Memory B cell (primary cell): ENCODE measurements at regions not wholly inside any gene's neighbourhood (a gene's known extent, or its start where the extent isn't known, plus 50 kb on each side); places are given as distances from the start of the nearest gene placed in this dataset.
"Not testable (repeated sequence)": the region's sequence is repeated elsewhere in the genome, so short reads cannot be mapped to it uniquely, and the experiment has no call there.

Experiments
- ATAC-seq: fragments of 150-1000 bp; cut with Tn5 transposase; 2 replicates; pipeline ENCODE4 v1.10.0; 2021; ENCODE audit warnings: low read depth, mild to moderate bottlenecking, moderate library complexity
- DNase-seq, 2 donors: peaks; one replicate each; pipeline ENCODE4 v3.0.0; 2022; ENCODE audit warnings: low spot score in 2 of 2
- H3K27ac Mint-ChIP-seq: one replicate; pipeline ENCODE4 v1.8.0; 2022; ENCODE audit warnings: mild to moderate bottlenecking, moderate library complexity, mixed read lengths
- H3K27me3 Mint-ChIP-seq: one replicate; pipeline ENCODE4 v1.8.0; 2022; ENCODE audit warnings: mixed read lengths
- H3K36me3 Mint-ChIP-seq: one replicate; pipeline ENCODE4 v1.8.0; 2022; ENCODE audit warnings: mild to moderate bottlenecking, mixed read lengths
- H3K4me1 Mint-ChIP-seq: one replicate; pipeline ENCODE4 v1.8.0; 2022; ENCODE audit warnings: mixed read lengths
- H3K4me3 Mint-ChIP-seq: one replicate; pipeline ENCODE4 v1.8.0; 2022; ENCODE audit warnings: mild to moderate bottlenecking, moderate library complexity, mixed read lengths
- H3K9me3 Mint-ChIP-seq: one replicate; pipeline ENCODE4 v1.8.0; 2022; ENCODE audit warnings: mixed read lengths

DNA sequence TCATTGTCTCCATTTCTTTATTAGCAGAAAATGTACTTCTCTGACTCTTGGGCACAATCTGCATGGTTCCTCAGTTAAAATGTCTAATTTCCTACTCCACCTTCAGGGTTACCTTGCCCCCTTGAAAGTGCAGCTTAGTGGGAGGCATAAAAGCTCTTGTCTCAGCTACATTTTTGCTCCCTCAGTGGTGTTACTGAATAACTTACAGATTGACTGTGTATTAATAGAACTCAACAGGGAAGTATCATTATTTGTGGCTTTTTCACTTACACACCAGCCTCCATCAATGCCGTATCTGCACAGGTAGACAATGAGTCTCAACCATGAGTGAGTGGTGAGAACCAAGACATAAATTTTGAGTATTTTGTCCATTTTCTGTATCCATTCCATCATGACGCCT, 456.2 kb upstream of the MIR17HG start:
- Mint-ChIP-seq H3K27ac (no peak overlapping the region), H3K36me3 (no peaks in the 10 kb centered on the region), H3K27me3 (no peaks in the 10 kb centered on the region), H3K9me3 (peaks cover 2% of the 10 kb centered on the region), H3K4me1 (no peaks in the 10 kb centered on the region), H3K4me3 (no peak overlapping the region)
- ATAC-seq (no peak), DNase-seq (no peak)

DNA sequence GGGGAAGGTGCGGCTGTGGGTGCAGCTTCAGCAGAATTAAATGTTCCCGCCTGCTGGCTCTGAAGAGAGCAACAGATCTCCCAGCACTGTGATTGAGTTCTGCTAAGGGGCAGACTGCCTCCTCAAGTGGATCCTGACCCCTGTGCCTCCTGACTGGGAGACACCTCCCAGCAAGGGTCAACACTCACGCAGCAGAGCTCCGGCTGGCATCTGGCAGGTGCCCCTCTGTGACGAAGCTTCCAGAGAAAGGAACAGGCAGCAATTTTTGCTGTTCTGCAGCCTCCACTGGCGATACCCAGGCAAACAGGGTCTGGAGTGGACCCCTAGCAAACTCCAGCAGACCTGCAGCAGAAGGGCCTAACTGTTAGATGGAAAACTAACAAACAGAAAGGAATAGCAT, 454.3 kb upstream of the MIR17HG start:
- ATAC-seq, H3K4me1 Mint-ChIP-seq, DNase-seq, H3K9me3 Mint-ChIP-seq, H3K4me3 Mint-ChIP-seq, H3K27me3 Mint-ChIP-seq, H3K36me3 Mint-ChIP-seq, H3K27ac Mint-ChIP-seq: not testable (repeated sequence)

DNA sequence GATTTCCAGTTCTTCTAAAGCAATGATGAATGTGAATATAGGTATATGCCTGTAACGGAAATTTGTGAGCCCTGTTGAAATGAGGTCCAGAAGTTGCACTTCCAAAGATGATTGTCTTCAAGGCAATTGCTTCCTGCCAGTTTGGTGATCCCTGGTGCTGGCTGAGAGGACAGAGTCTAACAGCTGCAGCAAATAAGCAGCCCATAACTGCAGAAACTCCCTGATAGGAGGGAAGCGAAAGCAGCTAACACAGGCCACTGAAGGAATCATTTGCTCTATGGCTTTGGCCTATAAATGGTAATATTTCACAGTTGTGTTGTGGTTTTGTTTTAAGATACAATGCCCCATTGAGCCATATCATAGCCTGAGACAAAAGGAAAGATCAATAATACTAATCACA, 451.5 kb upstream of the MIR17HG start:
- DNase-seq, result no peak
- Mint-ChIP-seq H3K4me3 (no peak overlapping the region), H3K36me3 (no peaks in the 10 kb centered on the region), H3K27me3 (no peaks in the 10 kb centered on the region), H3K9me3 (peaks cover 2% of the 10 kb centered on the region), H3K27ac (no peak overlapping the region), H3K4me1 (no peaks in the 10 kb centered on the region)
- ATAC-seq, result no peak

DNA sequence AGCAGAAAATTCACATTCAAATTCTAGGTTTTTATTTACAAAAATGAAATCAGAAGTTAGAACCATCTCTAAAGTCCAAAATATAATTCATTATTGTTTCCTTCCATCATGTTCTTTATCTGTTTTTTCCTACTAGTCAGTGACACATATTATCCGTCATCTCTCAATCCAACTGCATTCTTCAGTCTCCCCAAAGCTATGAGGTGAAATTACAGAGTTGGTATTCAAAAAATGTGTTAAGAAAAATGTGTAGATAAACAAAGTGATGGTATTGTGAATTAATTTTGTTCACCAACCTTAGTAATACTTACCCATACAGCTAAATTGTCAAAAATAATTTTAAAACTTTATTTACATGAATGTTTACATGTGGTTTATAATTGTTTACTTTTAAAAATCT, 448.7 kb upstream of the MIR17HG start:
- Mint-ChIP-seq H3K4me1 (no peaks in the 10 kb centered on the region), H3K27me3 (no peaks in the 10 kb centered on the region), H3K36me3 (no peaks in the 10 kb centered on the region), H3K27ac (no peak overlapping the region), H3K9me3 (peaks cover 6% of the 10 kb centered on the region), H3K4me3 (no peak overlapping the region)
- DNase-seq (no peak), ATAC-seq (no peak)

DNA sequence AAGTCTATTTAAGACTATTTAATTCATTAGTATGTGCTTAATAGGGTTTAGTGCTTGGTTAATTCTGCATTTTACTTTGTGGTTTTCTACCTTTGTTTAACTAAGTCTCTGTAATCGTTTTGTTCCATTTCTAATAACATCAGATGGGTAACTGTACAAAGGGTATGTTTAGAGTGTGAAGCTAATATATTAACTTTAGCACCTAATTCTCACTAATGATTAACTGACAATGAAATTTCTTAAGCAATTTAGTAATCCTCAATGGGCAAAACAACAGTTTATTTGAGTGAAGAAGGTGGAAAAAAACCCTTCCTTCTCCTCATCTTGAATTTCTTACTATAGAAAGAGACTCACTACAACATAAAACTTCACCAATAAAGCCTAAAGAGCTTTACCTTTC, 448.1 kb upstream of the MIR17HG start:
- H3K36me3 Mint-ChIP-seq, result no peaks in the 10 kb centered on the region
- H3K9me3 Mint-ChIP-seq, result peaks cover 7% of the 10 kb centered on the region
- DNase-seq (no peak), ATAC-seq (no peak)
- no peaks in the 10 kb centered on the region for H3K27me3 Mint-ChIP-seq
- H3K27ac Mint-ChIP-seq, result no peak overlapping the region
- no peaks in the 10 kb centered on the region for H3K4me1 Mint-ChIP-seq
- no peak overlapping the region for H3K4me3 Mint-ChIP-seq

DNA sequence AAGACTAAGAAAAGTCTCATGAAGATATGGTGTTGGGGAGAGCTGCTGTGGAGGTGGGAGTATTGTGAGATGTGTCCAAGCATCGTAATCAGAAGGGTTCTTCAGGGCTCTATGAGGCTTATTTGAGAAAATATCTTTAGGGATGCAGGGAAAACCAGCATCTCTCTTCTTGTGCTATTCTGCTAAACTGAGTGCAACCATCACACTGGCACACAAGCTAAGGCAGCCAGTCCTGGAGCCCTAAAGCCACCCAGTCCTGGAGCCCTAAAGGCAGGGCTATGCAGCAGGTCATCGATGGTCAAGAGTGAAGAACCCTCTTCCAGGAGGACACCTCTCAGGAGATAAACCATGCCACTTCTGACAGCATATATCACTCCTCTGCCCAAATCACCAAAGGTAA, 445.2 kb upstream of the MIR17HG start:
- DNase-seq, result no peak
- no peaks in the 10 kb centered on the region for H3K36me3 Mint-ChIP-seq
- H3K27ac Mint-ChIP-seq, result no peak overlapping the region
- H3K9me3 Mint-ChIP-seq, result peaks cover 16% of the 10 kb centered on the region
- ATAC-seq, result no peak
- no peak overlapping the region for H3K4me3 Mint-ChIP-seq
- no peaks in the 10 kb centered on the region for H3K27me3 Mint-ChIP-seq
- H3K4me1 Mint-ChIP-seq, result no peaks in the 10 kb centered on the region

DNA sequence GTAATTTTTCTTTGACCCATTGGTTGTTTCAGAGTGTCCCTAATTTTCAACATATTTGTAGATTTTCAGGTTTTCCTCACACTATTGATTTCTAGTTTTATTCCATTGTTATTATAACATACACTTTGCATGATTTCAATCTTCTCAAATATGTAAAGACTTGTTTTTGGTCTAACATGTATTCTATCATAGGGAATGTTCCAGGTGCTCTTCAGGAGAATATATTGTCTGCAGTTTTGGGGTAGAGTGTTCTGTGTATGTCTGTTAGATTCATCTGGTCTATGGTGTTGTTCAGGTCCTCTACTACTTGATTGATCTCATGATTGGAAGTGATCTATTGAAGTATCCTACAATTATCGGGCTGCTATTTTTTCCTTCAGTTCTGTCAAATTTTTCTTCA, 440.9 kb upstream of the MIR17HG start:
- Mint-ChIP-seq H3K4me3 (no peak overlapping the region), H3K27ac (no peak overlapping the region), H3K36me3 (no peaks in the 10 kb centered on the region), H3K27me3 (no peaks in the 10 kb centered on the region), H3K4me1 (no peaks in the 10 kb centered on the region), H3K9me3 (peaks cover 14% of the 10 kb centered on the region)
- ATAC-seq (no peak), DNase-seq (no peak)

DNA sequence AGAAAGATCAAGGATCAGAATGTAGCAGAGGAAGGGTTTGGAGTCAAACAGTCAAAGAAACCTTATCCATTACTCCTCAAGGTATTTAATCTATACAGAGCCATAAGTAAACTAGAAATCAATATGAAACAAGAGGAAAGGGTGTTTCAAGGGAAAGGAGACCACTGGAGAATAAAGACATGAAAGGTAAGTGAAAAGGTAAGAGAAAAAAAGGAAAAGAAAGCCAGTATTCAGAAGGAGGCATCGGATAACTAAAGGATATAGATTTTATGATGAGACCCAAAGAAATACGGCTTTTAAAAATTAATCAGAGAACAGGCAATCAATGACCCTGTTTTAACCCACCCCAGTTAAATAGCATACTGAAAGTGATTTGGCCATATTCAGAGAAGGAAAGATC, 438.7 kb upstream of the MIR17HG start:
- H3K36me3 Mint-ChIP-seq, result no peaks in the 10 kb centered on the region
- no peaks in the 10 kb centered on the region for H3K4me1 Mint-ChIP-seq
- no peak overlapping the region for H3K27ac Mint-ChIP-seq
- ATAC-seq (no peak), DNase-seq (no peak)
- no peaks in the 10 kb centered on the region for H3K27me3 Mint-ChIP-seq
- H3K4me3 Mint-ChIP-seq, result no peak overlapping the region
- H3K9me3 Mint-ChIP-seq, result peaks cover 12% of the 10 kb centered on the region

DNA sequence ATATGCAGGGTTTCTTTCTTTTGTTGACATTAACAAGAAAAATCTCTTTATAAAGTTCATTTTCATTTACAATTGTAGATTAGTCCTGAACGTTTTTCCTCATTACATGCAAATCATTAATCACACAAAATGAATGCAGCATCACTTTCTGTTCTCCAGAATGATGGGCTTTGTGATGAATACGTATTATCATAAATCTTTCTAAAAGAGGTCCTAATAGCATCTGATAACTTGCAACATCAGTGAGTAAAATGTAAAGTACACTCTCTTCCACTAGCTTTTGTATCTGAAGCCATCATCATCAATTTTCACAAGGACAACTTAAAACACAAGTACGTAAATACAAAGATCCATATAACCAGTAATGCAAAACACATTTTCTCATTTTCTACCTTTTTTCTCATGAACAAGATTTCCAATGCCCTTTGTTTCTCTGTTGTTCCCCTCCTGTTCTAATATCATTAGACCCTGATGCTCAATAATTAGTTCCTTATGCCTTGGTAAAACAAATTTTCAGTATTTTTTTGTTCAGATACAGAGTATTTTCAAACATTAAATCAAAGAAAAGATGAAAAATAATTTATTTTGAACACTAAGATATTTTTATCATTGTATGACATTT, 437.4 kb upstream of the MIR17HG start:
- Mint-ChIP-seq H3K9me3 (peaks cover 13% of the 10 kb centered on the region), H3K4me3 (no peak overlapping the region), H3K36me3 (no peaks in the 10 kb centered on the region), H3K4me1 (no peaks in the 10 kb centered on the region), H3K27me3 (no peaks in the 10 kb centered on the region), H3K27ac (no peak overlapping the region)
- ATAC-seq (no peak), DNase-seq (no peak)

DNA sequence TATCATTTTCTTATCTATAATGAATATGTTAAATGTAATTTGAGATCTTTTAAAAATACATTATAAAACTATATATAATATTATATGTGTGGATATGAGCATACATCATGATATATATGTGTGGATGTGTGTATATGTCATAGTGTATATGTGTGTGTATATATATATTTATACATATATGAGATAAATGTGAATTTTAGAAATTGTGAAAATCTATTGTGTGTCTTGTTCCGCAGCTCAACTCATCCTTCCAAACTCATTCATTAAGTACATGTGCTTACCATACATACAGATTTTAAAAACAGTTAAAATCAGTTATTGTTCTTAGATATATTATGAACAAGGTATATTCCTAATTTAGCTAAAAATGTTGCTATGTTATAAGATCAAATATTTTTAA, 435.2 kb upstream of the MIR17HG start:
- ATAC-seq (no peak), DNase-seq (no peak)
- Mint-ChIP-seq H3K4me3 (no peak overlapping the region), H3K27ac (no peak overlapping the region), H3K36me3 (no peaks in the 10 kb centered on the region), H3K4me1 (no peaks in the 10 kb centered on the region), H3K9me3 (peaks cover 8% of the 10 kb centered on the region), H3K27me3 (no peaks in the 10 kb centered on the region)

DNA sequence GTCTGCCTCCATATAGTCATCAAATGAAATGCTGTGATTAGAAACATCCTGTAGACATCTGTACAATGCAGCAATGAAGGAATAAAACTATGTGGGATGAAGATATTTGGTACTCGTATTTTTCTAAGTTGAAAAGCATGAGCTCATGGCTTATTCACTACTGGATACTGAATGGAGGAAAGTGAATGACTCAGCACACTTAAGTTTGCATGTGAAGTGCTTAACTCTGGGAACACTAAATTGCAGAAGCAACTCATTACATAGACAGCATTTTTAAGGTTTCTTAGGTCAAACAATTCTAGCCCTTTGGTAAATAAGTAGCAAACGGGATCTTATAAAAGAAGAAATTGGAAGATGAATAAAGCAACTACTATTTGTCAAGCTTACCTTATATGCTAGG, 429.0 kb upstream of the MIR17HG start:
- no peaks in the 10 kb centered on the region for H3K27me3 Mint-ChIP-seq
- no peak overlapping the region for H3K27ac Mint-ChIP-seq
- ATAC-seq, result no peak
- H3K36me3 Mint-ChIP-seq, result no peaks in the 10 kb centered on the region
- DNase-seq, result no peak
- no peaks in the 10 kb centered on the region for H3K4me1 Mint-ChIP-seq
- H3K4me3 Mint-ChIP-seq, result no peak overlapping the region
- H3K9me3 Mint-ChIP-seq, result peaks cover 7% of the 10 kb centered on the region

DNA sequence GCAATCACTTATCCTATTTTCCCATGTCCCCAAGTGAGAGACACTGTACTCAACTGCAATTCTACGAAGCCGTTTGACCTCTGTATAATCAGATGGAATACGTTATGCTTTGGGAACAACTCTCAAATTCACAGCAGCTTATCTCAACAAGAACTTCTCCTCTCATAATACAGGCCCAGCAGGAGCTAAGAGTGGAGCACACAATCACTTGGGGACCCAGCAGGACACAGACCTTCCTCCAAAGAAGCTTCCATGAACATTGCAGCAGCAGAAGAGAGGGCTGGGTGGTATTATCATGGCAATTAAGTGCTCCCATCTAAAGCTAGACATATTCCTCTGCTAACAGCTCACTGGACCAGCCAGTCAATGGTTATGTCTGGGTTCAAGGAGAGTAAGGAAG, 428.3 kb upstream of the MIR17HG start:
- no peaks in the 10 kb centered on the region for H3K27me3 Mint-ChIP-seq
- H3K4me3 Mint-ChIP-seq, result no peak overlapping the region

DNA sequence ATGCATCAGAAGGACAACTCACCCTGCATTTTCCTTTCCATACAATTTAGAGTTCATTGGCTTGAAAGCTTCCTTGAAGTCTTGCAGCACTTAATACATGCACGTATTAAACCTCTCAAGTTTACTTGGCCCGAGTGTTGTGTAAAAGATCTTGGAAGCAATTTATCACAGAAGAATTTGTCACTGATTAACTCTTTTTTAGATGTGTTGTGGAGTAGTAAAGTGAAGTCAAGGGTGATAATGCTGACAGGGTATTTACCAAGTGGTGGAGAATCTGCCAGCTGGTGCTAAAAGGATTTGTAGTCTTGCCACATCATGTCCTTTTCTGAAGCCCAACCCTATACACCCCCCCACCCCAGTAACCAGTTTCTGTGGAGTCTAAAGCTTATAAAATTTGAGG, 421.0 kb upstream of the MIR17HG start:
- H3K27ac Mint-ChIP-seq, result no peak overlapping the region
- no peak overlapping the region for H3K4me3 Mint-ChIP-seq
- H3K36me3 Mint-ChIP-seq, result no peaks in the 10 kb centered on the region
- H3K4me1 Mint-ChIP-seq, result no peaks in the 10 kb centered on the region
- H3K27me3 Mint-ChIP-seq, result no peaks in the 10 kb centered on the region
- DNase-seq (no peak), ATAC-seq (no peak)
- H3K9me3 Mint-ChIP-seq, result peaks cover 5% of the 10 kb centered on the region

More for the DNA sequence above, 428.3 kb upstream of the MIR17HG start:
- H3K9me3 Mint-ChIP-seq, result peaks cover 7% of the 10 kb centered on the region
- ATAC-seq (no peak), DNase-seq (no peak)
- no peaks in the 10 kb centered on the region for H3K4me1 Mint-ChIP-seq
- H3K27ac Mint-ChIP-seq, result no peak overlapping the region
- H3K36me3 Mint-ChIP-seq, result no peaks in the 10 kb centered on the region

DNA sequence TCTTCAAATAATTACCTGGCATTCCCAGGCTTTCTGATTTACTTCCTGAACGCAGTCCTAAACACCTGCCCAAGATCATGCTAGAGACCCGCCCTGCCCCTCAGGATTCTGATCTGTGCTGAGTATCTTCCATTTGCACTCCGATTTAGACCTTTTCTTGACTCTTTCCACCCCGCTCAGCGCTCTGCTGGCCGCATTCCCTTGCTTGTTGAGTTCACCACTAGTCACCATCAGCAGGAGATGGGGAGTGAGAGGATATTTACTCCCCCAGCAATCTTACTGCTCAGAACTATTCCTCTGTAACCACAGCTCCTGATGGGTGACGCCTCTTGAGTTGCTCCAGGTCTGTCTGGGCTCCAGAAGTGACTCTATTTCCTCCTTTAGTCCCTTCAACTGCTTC, 419.4 kb upstream of the MIR17HG start:
- Mint-ChIP-seq H3K36me3 (no peaks in the 10 kb centered on the region), H3K4me1 (no peaks in the 10 kb centered on the region), H3K9me3 (peaks cover 5% of the 10 kb centered on the region), H3K27me3 (no peaks in the 10 kb centered on the region), H3K27ac (no peak overlapping the region), H3K4me3 (no peak overlapping the region)
- ATAC-seq, result no peak
- DNase-seq, result no peak

DNA sequence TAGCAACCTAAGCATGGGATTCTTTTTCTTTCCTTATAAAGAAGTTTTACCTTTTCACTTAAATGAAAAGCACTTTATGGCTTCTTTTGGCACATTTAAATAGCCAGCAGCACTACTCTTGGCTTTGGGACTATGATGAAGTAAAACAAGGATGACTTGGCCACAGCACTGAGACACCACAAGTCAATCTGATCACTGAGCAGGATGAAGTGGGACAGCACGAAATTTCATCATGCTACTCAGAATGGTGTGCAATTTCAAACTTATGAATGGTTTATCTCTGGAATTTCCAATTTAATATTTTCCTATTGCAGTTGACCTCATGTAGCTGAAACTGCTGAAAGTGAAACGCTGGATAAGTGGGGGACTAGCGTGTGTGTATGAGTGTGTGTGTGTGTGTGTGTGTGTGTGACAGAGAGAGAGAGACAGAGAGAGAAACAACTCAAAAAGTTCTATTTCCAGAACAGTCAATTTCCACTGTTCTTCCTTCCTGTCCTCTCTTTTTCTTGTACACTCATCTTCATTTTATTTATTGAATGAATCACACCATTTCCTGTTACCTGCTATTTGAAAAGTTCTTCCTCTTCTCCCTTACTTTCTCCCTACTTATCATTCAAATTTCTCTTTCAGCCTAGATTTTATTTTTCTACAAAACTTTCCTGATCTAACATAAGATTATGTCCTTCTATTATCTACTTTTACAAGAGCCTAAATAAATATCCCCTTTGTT, 414.2 kb upstream of the MIR17HG start:
- Mint-ChIP-seq H3K4me1 (no peaks in the 10 kb centered on the region), H3K36me3 (no peaks in the 10 kb centered on the region), H3K27ac (no peak overlapping the region), H3K4me3 (no peak overlapping the region), H3K27me3 (no peaks in the 10 kb centered on the region), H3K9me3 (peaks cover 6% of the 10 kb centered on the region)
- ATAC-seq, result no peak
- no peak for DNase-seq
